ENCODE measurements at regions not wholly inside any gene's neighbourhood (a gene's known extent, or its start where the extent isn't known, plus 50 kb on each side); places are given as distances from the start of the nearest gene placed in this dataset.

GRCh38 chr4:107148904-107149303 lies 112.8 kb upstream of the DKK2 start:
- Histone ChIP-seq H2AK9ac (replicated peaks; ENCODE audit: low read depth, low read length, poor library complexity) (no peak overlapping the region), H3K4me1 (ENCODE audit: control insufficient read depth, insufficient read depth, low read length) (no peaks in the 10 kb centered on the region), H3K36me3 (ENCODE audit: control insufficient read depth, insufficient read depth, low read length) (no peaks in the 10 kb centered on the region), H3K9me1 (ENCODE audit: insufficient read depth, low read length) (no peaks in the 10 kb centered on the region), H2BK120ac (ENCODE audit: low read depth, low read length) (no peak overlapping the region), H3K14ac (replicated peaks; ENCODE audit: low read depth, low read length) (no peak overlapping the region), H2BK15ac (ENCODE audit: low read depth, low read length) (no peak overlapping the region), H2AK5ac (ENCODE audit: low read depth, low read length) (no peak overlapping the region), H3K18ac (ENCODE audit: low read depth, low read length) (no peak overlapping the region), H2AFZ (replicated peaks; ENCODE audit: low read length, poor library complexity) (no peak overlapping the region), H4K5ac (ENCODE audit: low read depth, low read length) (no peak overlapping the region), H3K79me1 (ENCODE audit: low read depth in 1 of 2, low read length in 2 of 2) (no peaks in the 10 kb centered on the region), H4K20me1 (ENCODE audit: insufficient read depth, low read length) (no peaks in the 10 kb centered on the region), H3K27ac (ENCODE audit: insufficient read depth, low read length) (no peak overlapping the region), H2BK5ac (ENCODE audit: low read depth, low read length, poor library complexity, severe bottlenecking) (no peak overlapping the region), H3K9ac (ENCODE audit: low read depth, low read length) (no peak overlapping the region), H3K27me3 (ENCODE audit: control insufficient read depth, insufficient read depth, low read length) (no peaks in the 10 kb centered on the region), H3K4me2 (ENCODE audit: low read depth, low read length) (no peak overlapping the region), H3K56ac (ENCODE audit: extremely low read depth, insufficient read depth, low read length) (no peak overlapping the region), H4K8ac (ENCODE audit: low read depth in 2 of 2, low read length in 2 of 2) (no peak overlapping the region), H3K9me3 (ENCODE audit: control insufficient read depth, insufficient read depth, low read length) (no peaks in the 10 kb centered on the region), H2BK20ac (ENCODE audit: low read depth, low read length) (no peak overlapping the region), H3K4me3 (ENCODE audit: insufficient read depth, low read depth, low read length) (no peak overlapping the region), H3K4ac (ENCODE audit: low read depth, low read length) (no peak overlapping the region), H4K91ac (ENCODE audit: insufficient read depth, low read depth, low read length) (no peak overlapping the region), H3K23ac (ENCODE audit: low read depth, low read length) (no peak overlapping the region)
- intact Hi-C loops (cut with micrococcal nuclease) = no loop called here
- TF ChIP-seq SMC3 (IDR thresholded peaks at IDR 0.05; ENCODE audit: low read depth, low read length) = no peak
- no peak for TF ChIP-seq RCOR1 (IDR thresholded peaks at IDR 0.05; ENCODE audit: insufficient replicate concordance, low read length)
- TF ChIP-seq NFE2L2 (IDR thresholded peaks at IDR 0.05; ENCODE audit: low read depth, low read length) = no peak
- TF ChIP-seq CEBPB (IDR thresholded peaks at IDR 0.05; ENCODE audit: low read depth, low read length) = no peak
- no peak for TF ChIP-seq RFX5 (IDR thresholded peaks at IDR 0.05; ENCODE audit: low read depth, low read length)
- no peak for TF ChIP-seq MAFK (IDR thresholded peaks at IDR 0.05; ENCODE audit: low read depth, low read length)
- TF ChIP-seq FOS (IDR thresholded peaks at IDR 0.05; ENCODE audit: low read depth, low read length) = no peak
- TF ChIP-seq CTCF (conservative IDR thresholded peaks at IDR 0.05; ENCODE audit: low read depth, low read length) = no peak
- no peak for TF ChIP-seq RAD21 (IDR thresholded peaks at IDR 0.05; ENCODE audit: low read length)
- no peak for TF ChIP-seq ELK1 (IDR thresholded peaks at IDR 0.05; ENCODE audit: borderline replicate concordance, low read depth, low read length)
- no peak for TF ChIP-seq USF2 (IDR thresholded peaks at IDR 0.05; ENCODE audit: low read depth, low read length)
- no peak for TF ChIP-seq POLR2A (IDR thresholded peaks at IDR 0.05; ENCODE audit: low read depth, low read length)
- TF ChIP-seq MXI1 (IDR thresholded peaks at IDR 0.05; ENCODE audit: borderline replicate concordance, low read depth, low read length) = no peak
- TF ChIP-seq BHLHE40 (IDR thresholded peaks at IDR 0.05; ENCODE audit: low read depth, low read length) = no peak
- no peak for TF ChIP-seq CHD1 (IDR thresholded peaks at IDR 0.05; ENCODE audit: low read depth, low read length)
- no peak for TF ChIP-seq MAZ (IDR thresholded peaks at IDR 0.05; ENCODE audit: borderline replicate concordance, low read depth, low read length)
- in situ Hi-C loops (cut with MboI; ENCODE audit: low sequenced_read_pairs) = no loop called here
- DNase-seq (no peak), ATAC-seq (ENCODE audit: low read depth) (no peak)
- POLR2A ChIA-PET (ENCODE audit: unreplicated experiment) = no interaction called here
- no TSS peak for BruUV-seq (replicated peaks)
- CTCF ChIA-PET = no interaction called here
- no CpG with 5 or more reads among the region's 1 CpG for WGBS, 2 experiments (ENCODE audit: extremely low coverage in 2 of 2, insufficient read length in 1 of 2)
- dilution Hi-C loops (cut with HindIII; ENCODE audit: low sequenced_read_pairs, unreplicated experiment) = no loop called here
